Heart left ventricle (tissue), 16 donors: ENCODE measurements at regions not wholly inside any gene's neighbourhood (a gene's known extent, or its start where the extent isn't known, plus 50 kb on each side); places are given as distances from the start of the nearest gene placed in this dataset.
A peak's percentile ranks its signal among the peaks of the same experiment; 100 is the strongest.

Experiments
- ATAC-seq, 4 donors: fragments of 200-7000 bp; cut with Tn5 transposase; one replicate each; pipeline ENCODE4 v1.9.1; 2020 to 2022; ENCODE audit warnings: moderate library complexity in 4 of 4, mild to moderate bottlenecking in 3 of 4, moderate number of reproducible peaks in 1 of 4
- DNase-seq, 5 donors: peaks; one replicate each; pipeline ENCODE4 v3.0.0-alpha.2; 2020
- H3K27ac ChIP-seq, 12 donors: fragments of 200-600 bp; sonication (generic) in 4 of 12; one replicate each; pipeline versions ENCODE4 v1.5.0 to v1.8.0; 2016 to 2022; ENCODE audit warnings: mild to moderate bottlenecking in 2 of 12
- H3K27me3 ChIP-seq, 9 donors: fragments of 200-600 bp; sonication (generic) in 2 of 9; one replicate each; pipeline versions ENCODE4 v1.5.1 to v1.8.0; 2016 to 2022; ENCODE audit warnings: mild to moderate bottlenecking in 3 of 9
- H3K36me3 ChIP-seq, 9 donors: fragments of 200-600 bp; sonication (generic) in 2 of 9; one replicate each; pipeline versions ENCODE4 v1.5.0 to v1.8.0; 2018 to 2022; ENCODE audit warnings: mild to moderate bottlenecking in 2 of 9
- H3K4me1 ChIP-seq, 12 donors: fragments of 200-600 bp; sonication (generic) in 4 of 12; one replicate each; pipeline versions ENCODE4 v1.5.0 to v1.8.0; 2016 to 2022; ENCODE audit warnings: mild to moderate bottlenecking in 3 of 12
- H3K4me3 ChIP-seq, 12 donors: fragments of 200-600 bp; sonication (generic) in 4 of 12; one replicate each; pipeline versions ENCODE4 v1.5.0 to v1.8.0; 2017 to 2022; ENCODE audit warnings: mild to moderate bottlenecking in 9 of 12, moderate library complexity in 4 of 12
- H3K9me3 ChIP-seq, 12 donors: fragments of 200-600 bp; sonication (generic) in 4 of 12; one replicate each; pipeline versions ENCODE4 v1.5.0 to v1.8.0; 2016 to 2022; ENCODE audit warnings: mild to moderate bottlenecking in 1 of 12
- POLR2A ChIP-seq, 2 donors: fragments of 450-650 bp; IDR thresholded peaks; one replicate each; pipeline ENCODE4 v1.6.1; 2017; ENCODE audit warnings: antibody characterized with exemption in 2 of 2, mild to moderate bottlenecking in 2 of 2, moderate library complexity in 2 of 2
- WGBS, 4 donors: extraction: QIAGEN DNeasy Blood & Tissue Kit in 2 of 4; methylation state at CpG; one replicate each; pipeline versions ENCODE4 v1.1.5 to v1.1.7; 2013 to 2018; 5-methylcytosine and 5-hydroxymethylcytosine counted together
- intact Hi-C, 10 donors: fragments of 100-400 bp; cut with DNase I; formaldehyde crosslinking; loops; one replicate each; pipeline versions ENCODE4 v1.11.1 to v1.14.2; 2022
- TF ChIP-seq, protein P1 (sequence below), 12 donors: fragments of 200-600 bp; sonication (generic) in 4 of 12; IDR thresholded peaks; one replicate each; pipeline versions ENCODE4 v1.5.0 to v1.8.0; 2018 to 2022; ENCODE audit warnings: antibody characterized with exemption in 12 of 12, mild to moderate bottlenecking in 5 of 12
- donor health status: ischemic (EF 13 %, LVEDD 7.1; RV severe dilation, severe dysfunction).
- donor health status: healthy with polysubstance abuse.
- donor health status: DM: no; HTN: yes; CAD: no.
- donor health status: DM: no; HTN: no; CAD: no.
- donor health status: ischemic (EF 25% LVEDD 6.9; RV normal size, moderate dysfunction).
- donor health status: ischemic (EF 25% LVEDD 5.7; RV mildly dilated, moderate dysfunction).
- donor health status: healthy.
- donor health status: DM: yes; HTN: yes; CAD: no.
- donor health status: ischemic (EF 35%, LVEDD 5.7; RV mildly dilated, moderate dysfunction).
- donor health status: nonischemic (EF 11% LVEDD 7.7; RV severe dilation, severe dysfunction).
- donor health status: DM: yes; HTN: yes; CAD: no.
- donor health status: PGD.
- donor health status: ischemic (EF 29% LVEDD 5.4; RV normal size, mild dysfunction).
- donor health status: nonischemic (EF 23%, LVEDD 6.1; RV moderate dilation, normal function).

- no peak overlapping the region for H3K4me3 ChIP-seq
- H3K27ac ChIP-seq = no peak overlapping the region
- H3K27me3 ChIP-seq = no peaks in the 10 kb centered on the region
- TF ChIP-seq, protein P1, sequence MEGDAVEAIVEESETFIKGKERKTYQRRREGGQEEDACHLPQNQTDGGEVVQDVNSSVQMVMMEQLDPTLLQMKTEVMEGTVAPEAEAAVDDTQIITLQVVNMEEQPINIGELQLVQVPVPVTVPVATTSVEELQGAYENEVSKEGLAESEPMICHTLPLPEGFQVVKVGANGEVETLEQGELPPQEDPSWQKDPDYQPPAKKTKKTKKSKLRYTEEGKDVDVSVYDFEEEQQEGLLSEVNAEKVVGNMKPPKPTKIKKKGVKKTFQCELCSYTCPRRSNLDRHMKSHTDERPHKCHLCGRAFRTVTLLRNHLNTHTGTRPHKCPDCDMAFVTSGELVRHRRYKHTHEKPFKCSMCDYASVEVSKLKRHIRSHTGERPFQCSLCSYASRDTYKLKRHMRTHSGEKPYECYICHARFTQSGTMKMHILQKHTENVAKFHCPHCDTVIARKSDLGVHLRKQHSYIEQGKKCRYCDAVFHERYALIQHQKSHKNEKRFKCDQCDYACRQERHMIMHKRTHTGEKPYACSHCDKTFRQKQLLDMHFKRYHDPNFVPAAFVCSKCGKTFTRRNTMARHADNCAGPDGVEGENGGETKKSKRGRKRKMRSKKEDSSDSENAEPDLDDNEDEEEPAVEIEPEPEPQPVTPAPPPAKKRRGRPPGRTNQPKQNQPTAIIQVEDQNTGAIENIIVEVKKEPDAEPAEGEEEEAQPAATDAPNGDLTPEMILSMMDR (IDR thresholded peaks at IDR 0.05) = no peak
- DNase-seq (no peak), ATAC-seq (no peak)
- 90 to 95% (median 92%) methylated on average over 8 to 10 of the region's 10 CpGs for WGBS, 4 donors
- H3K4me1 ChIP-seq = peaks cover 0 to 14% (median 0%) of the 10 kb centered on the region in 12 donors
- no peaks in the 10 kb centered on the region for H3K36me3 ChIP-seq
- no peaks in the 10 kb centered on the region for H3K9me3 ChIP-seq
- intact Hi-C loops = no loop called here
Measured at GRCh38 chr11:76260296-76260925, 54.1 kb upstream of the WNT11 start.

DNA sequence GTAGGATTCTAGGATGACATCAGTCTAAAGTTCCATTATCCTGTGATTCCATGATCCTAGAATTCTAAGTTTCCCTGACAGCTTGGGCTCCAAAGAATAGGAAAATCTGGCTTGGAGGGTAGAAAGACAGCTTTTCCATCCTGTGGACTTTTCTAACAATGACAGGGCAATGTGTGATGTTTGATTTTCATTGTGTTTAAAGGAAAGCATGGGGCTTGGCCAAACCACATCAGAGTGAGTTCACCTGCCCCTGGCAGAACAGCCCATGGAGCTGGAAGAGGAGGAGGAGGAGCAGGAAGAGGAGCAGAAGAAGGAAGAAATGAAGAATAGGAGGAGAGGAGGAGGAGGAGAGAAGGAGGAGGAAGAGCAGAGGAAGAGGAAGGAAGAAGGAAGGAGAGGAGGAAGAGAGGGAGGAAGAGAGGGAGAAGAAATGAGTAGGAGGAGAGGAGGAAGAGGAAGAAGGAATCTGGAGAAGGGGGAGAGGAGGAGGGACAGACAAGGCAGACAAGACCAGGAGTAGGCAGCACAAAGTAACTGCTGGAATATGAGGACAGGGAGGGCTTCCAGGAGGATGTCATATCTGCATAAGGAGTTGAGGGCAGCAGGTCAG, 53.1 kb upstream of the WNT11 start:
- no peak overlapping the region for H3K27ac ChIP-seq
- H3K4me3 ChIP-seq = no peak overlapping the region
- no peak for ATAC-seq
- no peaks in the 10 kb centered on the region for H3K9me3 ChIP-seq
- no peak for DNase-seq
- intact Hi-C loops = no loop called here
- H3K4me1 ChIP-seq = peaks cover 0 to 7% (median 0%) of the 10 kb centered on the region in 12 donors
- H3K36me3 ChIP-seq = no peaks in the 10 kb centered on the region
- TF ChIP-seq, protein P1 (IDR thresholded peaks at IDR 0.05) = no peak
- H3K27me3 ChIP-seq = no peaks in the 10 kb centered on the region

DNA sequence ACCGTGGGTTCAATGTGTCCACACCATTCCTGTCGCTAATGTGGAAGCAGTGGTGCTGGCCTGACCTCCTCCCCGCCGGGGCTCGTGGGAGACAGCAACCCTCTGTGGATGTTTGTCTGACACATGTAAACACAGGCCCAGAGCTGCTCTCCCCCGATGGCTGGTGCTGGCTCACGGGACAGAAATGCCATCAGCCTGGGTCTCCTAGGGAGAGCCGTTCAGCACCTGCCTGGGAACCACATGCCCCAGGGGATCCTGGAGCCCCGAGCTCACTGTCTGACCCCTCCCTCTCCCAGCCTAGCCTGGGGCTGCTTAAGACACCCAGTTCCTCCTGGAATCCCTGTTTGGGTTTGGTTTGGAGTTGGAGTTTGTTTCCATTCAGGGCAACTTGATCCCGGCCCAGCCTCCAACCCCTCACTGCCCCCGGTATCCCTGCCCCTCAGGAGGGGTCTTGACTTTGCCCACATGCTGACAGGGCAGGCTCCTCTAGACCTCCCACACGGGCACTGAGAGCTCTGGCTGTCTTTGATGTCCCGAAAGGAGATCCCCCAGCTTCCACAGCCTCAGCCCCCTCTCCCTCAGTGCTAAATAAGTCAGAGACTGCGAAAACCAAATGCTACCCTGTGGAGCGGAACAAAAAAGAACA, 50.9 kb upstream of the WNT11 start:
- WGBS, 4 donors = 54 to 63% (median 59%) methylated on average over 10 to 15 of the region's 15 CpGs
- Histone ChIP-seq H3K9me3 (no peaks in the 10 kb centered on the region), H3K27me3 (no peaks in the 10 kb centered on the region), H3K36me3 (no peaks in the 10 kb centered on the region), H3K27ac (no peak overlapping the region), H3K4me3 (no peak overlapping the region), H3K4me1 (peaks cover 0 to 5% (median 0%) of the 10 kb centered on the region in 12 donors)
- intact Hi-C loops = no loop called here
- DNase-seq (peak in 1 of 5 donors; percentile 51), ATAC-seq (peak in 2 of 4 donors; percentile 22 to 35)
- TF ChIP-seq, protein P1 (IDR thresholded peaks at IDR 0.05) = no peak
- no peak for TF ChIP-seq POLR2A (IDR thresholded peaks at IDR 0.05)

GRCh38 chr11:76256448-76256847, 50.1 kb upstream of the WNT11 start:
- Histone ChIP-seq H3K27ac (no peak overlapping the region), H3K27me3 (no peaks in the 10 kb centered on the region), H3K9me3 (no peaks in the 10 kb centered on the region), H3K36me3 (no peaks in the 10 kb centered on the region), H3K4me1 (peaks cover 0 to 6% (median 0%) of the 10 kb centered on the region in 12 donors), H3K4me3 (no peak overlapping the region)
- DNase-seq (peak in 1 of 5 donors; percentile 29), ATAC-seq (no peak)
- TF ChIP-seq, protein P1 (IDR thresholded peaks at IDR 0.05) = no peak
- TF ChIP-seq POLR2A (IDR thresholded peaks at IDR 0.05) = no peak
- intact Hi-C loops = no loop called here
- 83 to 89% (median 84%) methylated on average over 12 to 14 of the region's 14 CpGs for WGBS, 4 donors
